Hindlimb muscle (tissue), 1 donor: ENCODE measurements at regions not wholly inside any gene's neighbourhood (a gene's known extent, or its start where the extent isn't known, plus 50 kb on each side); places are given as distances from the start of the nearest gene placed in this dataset.
"Not testable (repeated sequence)": the region's sequence is repeated elsewhere in the genome, so short reads cannot be mapped to it uniquely, and the experiment has no call there.

Experiments
- DNase-seq: peaks from one replicate; pipeline ENCODE4 v3.0.0-alpha.2; 2013

- DNase-seq: no peak
These were observed 181.4 kb upstream of the PWP1 start for GRCh38 chr12:107503887-107504885.

GRCh38 chr12:107509421-107509820, 176.2 kb upstream of the PWP1 start:
- no peak for DNase-seq

- no peak for DNase-seq
These were observed 175.4 kb upstream of the PWP1 start for GRCh38 chr12:107510211-107510610.

- no peak for DNase-seq
These were observed 174.3 kb upstream of the PWP1 start for GRCh38 chr12:107511292-107511691.

GRCh38 chr12:107512391-107512790, 173.2 kb upstream of the PWP1 start:
- no peak for DNase-seq

GRCh38 chr12:107513184-107513583, 172.4 kb upstream of the PWP1 start:
- no peak for DNase-seq

GRCh38 chr12:107513636-107514400, 171.8 kb upstream of the PWP1 start:
- no peak for DNase-seq

GRCh38 chr12:107514887-107515445, 170.6 kb upstream of the PWP1 start:
- no peak for DNase-seq

GRCh38 chr12:107515446-107515958, 170.1 kb upstream of the PWP1 start:
- peak; percentile 45 for DNase-seq

- not testable (repeated sequence) for DNase-seq
These were observed 167.8 kb upstream of the PWP1 start for GRCh38 chr12:107517816-107518215.

GRCh38 chr12:107518868-107519267, 166.7 kb upstream of the PWP1 start:
- no peak for DNase-seq

GRCh38 chr12:107519906-107520859, 165.4 kb upstream of the PWP1 start:
- no peak for DNase-seq

GRCh38 chr12:107521826-107522355, 163.7 kb upstream of the PWP1 start:
- DNase-seq: no peak

- DNase-seq: no peak
These were observed 162.7 kb upstream of the PWP1 start for GRCh38 chr12:107522692-107523477.

GRCh38 chr12:107523775-107524535, 161.6 kb upstream of the PWP1 start:
- no peak for DNase-seq

- DNase-seq: no peak
These were observed 160.4 kb upstream of the PWP1 start for GRCh38 chr12:107525063-107525718.

- DNase-seq: no peak
These were observed 159.7 kb upstream of the PWP1 start for GRCh38 chr12:107525719-107526554.

- no peak for DNase-seq
These were observed 158.9 kb upstream of the PWP1 start for GRCh38 chr12:107526555-107527180.
